H1 (cell line): ENCODE measurements at regions not wholly inside any gene's neighbourhood (a gene's known extent, or its start where the extent isn't known, plus 50 kb on each side); places are given as distances from the start of the nearest gene placed in this dataset.

Experiments used
- CHD1 ChIP-seq: IDR thresholded peaks from 2 replicates; pipeline ENCODE4 v1.6.1; 2012; ENCODE audit warnings: low read depth, low read length, improper control_type of control experiment
- CHD2 ChIP-seq: IDR thresholded peaks from 2 replicates; pipeline ENCODE4 v1.6.1; 2012; ENCODE audit warnings: low read length, improper control_type of control experiment
- CTBP2 ChIP-seq: IDR thresholded peaks from 2 replicates; pipeline ENCODE4 v1.7.0; 2011; ENCODE audit warnings: borderline replicate concordance, mild to moderate bottlenecking, moderate library complexity, mixed read lengths, low read length; ENCODE audit not compliant: insufficient read depth, insufficient read length
- JUND ChIP-seq: IDR thresholded peaks from 2 replicates; pipeline ENCODE4 v1.6.1; 2011; ENCODE audit warnings: mild to moderate bottlenecking, improper control_type of control experiment, low read length
- KDM5A ChIP-seq: fragments of 200-600 bp; IDR thresholded peaks from 2 replicates; pipeline ENCODE4 v1.7.1; 2012; ENCODE audit warnings: mild to moderate bottlenecking, low read length, inconsistent platforms, mixed read lengths

DNA sequence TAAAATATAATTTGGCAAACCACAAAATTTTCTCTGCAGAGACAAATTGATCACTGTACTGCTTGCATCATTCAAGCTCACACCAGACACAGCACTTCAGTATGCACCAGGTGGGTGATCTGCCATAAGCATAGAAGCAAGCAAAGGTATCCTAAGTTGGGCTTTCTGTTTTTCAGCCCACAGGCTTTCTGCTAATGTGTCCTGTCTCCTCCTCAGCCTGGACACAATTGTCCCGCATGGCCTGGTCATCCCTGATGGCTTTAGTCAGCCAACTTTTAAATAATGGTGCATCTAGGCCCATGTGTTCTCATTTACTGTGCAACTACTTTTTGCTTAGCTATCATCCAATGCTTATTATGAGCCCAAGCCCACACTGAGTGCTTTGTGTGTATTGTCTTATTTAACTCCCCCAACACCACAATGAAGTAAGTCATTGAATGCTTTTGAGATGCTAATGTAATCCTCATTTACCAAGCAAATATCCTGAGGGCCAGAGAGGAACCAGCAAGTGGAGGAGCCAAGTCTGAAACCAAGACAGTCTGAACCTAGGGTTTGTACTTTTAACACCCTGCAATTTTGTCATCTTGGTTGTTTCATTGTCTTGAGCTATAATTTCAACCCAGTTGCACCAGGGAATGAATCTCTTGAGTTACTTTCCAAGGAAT lies 111.2 kb upstream of the SETBP1 start:
- TF ChIP-seq KDM5A (no peak), CHD1 (no peak), CTBP2 (no peak), JUND (no peak), CHD2 (no peak)
